HepG2 (cell line): ENCODE measurements at regions not wholly inside any gene's neighbourhood (a gene's known extent, or its start where the extent isn't known, plus 50 kb on each side); places are given as distances from the start of the nearest gene placed in this dataset.

Experiments used
- ATAC-seq: fragments of 200-7000 bp; cut with Tn5 transposase; 3 replicates; pipeline ENCODE4 v1.9.1; 2020; ENCODE audit warnings: mild to moderate bottlenecking, moderate library complexity
- BruUV-seq: library from RNA; stranded (reverse); fragments of 400-500 nt; replicated peaks from 2 replicates; lab custom pipeline; 2021; lab: Mats Ljungman, UMichigan
- CTCF ChIA-PET: fragments of 300-600 bp; formaldehyde crosslinking; extraction: SDS; loops from one replicate; lab custom pipeline; 2021; ENCODE audit warnings: low total read pairs, inconsistent platforms, low intra/inter-chr PET ratio; lab: Yijun Ruan, JAX
- POLR2A ChIA-PET: fragments of 350-600 bp; sonication (Branson Sonifier 250); formaldehyde crosslinking; loops from one replicate; lab custom pipeline; 2020; ENCODE audit warnings: antibody characterized with exemption, inconsistent platforms; lab: Yijun Ruan, JAX
- DNase-seq: peaks from one replicate; pipeline ENCODE4 v3.0.0-alpha.2; 2015; ENCODE audit warnings: low spot score
- FAIRE-seq: peaks from 3 replicates; lab custom pipeline; 2011; peaks lifted over from hg19 to GRCh38; lab: Jason Lieb, UNC
- H2AFZ ChIP-seq: one replicate; pipeline ENCODE4 v1.6.1; 2011; ENCODE audit warnings: low read length, inconsistent platforms
- H3K27ac ChIP-seq: fragments of 300-600 bp; 3 replicates; pipeline ENCODE4 v1.8.0; 2011; ENCODE audit warnings: mixed run types, mild to moderate bottlenecking, mixed read lengths, low read length, inconsistent platforms; ENCODE audit not compliant: insufficient read depth; ENCODE audit errors: extremely low read length
- H3K27me3 ChIP-seq, 2 experiments: fragments of 200-600 bp in 1 of 2; 2 replicates in 1 of 2; 3 replicates in 1 of 2; pipeline versions ENCODE4 v1.6.0 to v1.8.0; 2011; ENCODE audit warnings: low read length in 2 of 2, mild to moderate bottlenecking in 2 of 2, moderate library complexity in 2 of 2, inconsistent platforms in 1 of 2; ENCODE audit not compliant: insufficient read depth in 2 of 2, control insufficient read depth in 1 of 2
- H3K36me3 ChIP-seq, 2 experiments: fragments of 200-600 bp in 1 of 2; replicated peaks in 1 of 2; 2 replicates in 1 of 2; 3 replicates in 1 of 2; pipeline versions ENCODE4 v1.5.1 to v1.8.0; 2011; ENCODE audit warnings: low read length in 2 of 2, inconsistent platforms in 1 of 2; ENCODE audit not compliant: insufficient read depth in 2 of 2, control insufficient read depth in 1 of 2
- H3K4me1 ChIP-seq: 2 replicates; pipeline ENCODE4 v1.5.1; 2012; ENCODE audit warnings: low read length, inconsistent platforms; ENCODE audit not compliant: insufficient read depth
- H3K4me2 ChIP-seq: 2 replicates; pipeline ENCODE4 v1.6.0; 2011; ENCODE audit warnings: low read depth, low read length, inconsistent platforms
- H3K4me3 ChIP-seq, 3 experiments: fragments of 200-600 bp in 1 of 3; sonication (generic), shearing (Covaris generic) in 1 of 3; replicated peaks in 1 of 3; 2 replicates each; pipeline ENCODE4 v1.5.1; 2011 to 2016; ENCODE audit warnings: low read length in 3 of 3, inconsistent platforms in 2 of 3, low read depth in 2 of 3, mild to moderate bottlenecking in 2 of 3, control low read depth in 1 of 3, mixed read lengths in 1 of 3; ENCODE audit not compliant: insufficient read depth in 1 of 3
- H3K79me2 ChIP-seq: one replicate; pipeline ENCODE4 v1.6.1; 2011; ENCODE audit warnings: low read length, inconsistent platforms; ENCODE audit not compliant: insufficient read depth
- H3K9ac ChIP-seq: 2 replicates; pipeline ENCODE4 v1.6.0; 2011; ENCODE audit warnings: mild to moderate bottlenecking, low read depth, low read length, inconsistent platforms; ENCODE audit not compliant: insufficient read depth
- H3K9me3 ChIP-seq: 2 replicates; pipeline ENCODE4 v1.5.1; 2012; ENCODE audit warnings: mild to moderate bottlenecking, low read length
- H4K20me1 ChIP-seq: 2 replicates; pipeline ENCODE4 v1.6.0; 2011; ENCODE audit warnings: inconsistent platforms, mild to moderate bottlenecking, low read length, moderate library complexity; ENCODE audit not compliant: insufficient read depth
- NFKB2 ChIP-seq: sonication (generic); formaldehyde crosslinking; IDR thresholded peaks from 2 replicates; pipeline ENCODE4 v1.4.0; 2020; ENCODE audit warnings: missing genetic modification reagents, borderline replicate concordance
- SIX4 ChIP-seq: sonication (generic); formaldehyde crosslinking; IDR thresholded peaks from 2 replicates; pipeline ENCODE4 v1.4.0; 2020; ENCODE audit warnings: missing genetic modification reagents
- ZNF83 ChIP-seq: sonication (generic); formaldehyde crosslinking; IDR thresholded peaks from 2 replicates; pipeline ENCODE4 v1.4.0; 2020; ENCODE audit warnings: missing genetic modification reagents, mild to moderate bottlenecking, borderline replicate concordance
- ZSCAN30 ChIP-seq: sonication (generic); formaldehyde crosslinking; IDR thresholded peaks from 2 replicates; pipeline ENCODE4 v1.5.0; 2020; ENCODE audit warnings: mild to moderate bottlenecking, missing genetic modification reagents
- WGBS: methylation state at CpG from one replicate; pipeline ENCODE4 v1.1.6; 2017; ENCODE audit warnings: low lambda C conversion rate; 5-methylcytosine and 5-hydroxymethylcytosine counted together
- in situ Hi-C: cut with HindIII; loops from 2 replicates; pipeline ENCODE4 v1.10.0; 2017; ENCODE audit warnings: low pct_unique_long_range_greater_than_20kb; ENCODE audit not compliant: extremely low pct_ligation_motif_present
- intact Hi-C: fragments of 100-400 bp; cut with micrococcal nuclease; formaldehyde crosslinking; loops from one replicate; pipeline ENCODE4 v1.10.0; 2022; ENCODE audit not compliant: unreplicated experiment
- TF ChIP-seq, protein P1 (sequence below): sonication (generic); formaldehyde crosslinking; IDR thresholded peaks from 2 replicates; pipeline ENCODE4 v1.4.0; 2020; ENCODE audit warnings: low read depth, mild to moderate bottlenecking, missing genetic modification reagents

DNA sequence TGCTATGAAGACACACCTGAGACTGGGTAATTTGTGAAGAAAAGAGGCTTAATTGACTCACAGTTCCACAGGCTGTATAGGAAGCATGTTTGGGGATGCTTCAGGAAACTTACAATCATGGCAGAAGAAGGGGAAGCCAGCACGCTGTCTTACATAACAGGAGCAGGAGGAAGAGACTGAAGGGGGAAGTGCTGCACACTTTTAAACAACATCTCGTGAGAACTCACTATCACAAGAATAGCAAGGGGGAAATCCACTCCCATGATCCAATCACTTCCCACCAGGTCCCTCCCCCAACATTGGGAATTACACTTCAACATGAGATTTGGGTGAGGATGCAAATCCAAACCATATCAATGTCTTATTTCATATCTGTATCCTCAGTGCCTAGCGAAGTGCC is 307.2 kb downstream of the ATP23 start (continued):
- no peak for TF ChIP-seq ZNF83 (CRISPR knock-in tag)

- H3K27me3 ChIP-seq: no peaks in the 10 kb centered on the region
- WGBS: 3% methylated on average over 2 of the region's 2 CpGs
- no peak overlapping the region for H3K4me2 ChIP-seq
- H3K36me3 ChIP-seq: no peaks in the 10 kb centered on the region
- no peaks in the 10 kb centered on the region for H3K9me3 ChIP-seq
- FAIRE-seq (no peak), DNase-seq (no peak), ATAC-seq (no peak)
- H3K9ac ChIP-seq: no peak overlapping the region
- H3K27ac ChIP-seq: no peak overlapping the region
- in situ Hi-C loops (no loop called here), intact Hi-C loops (no loop called here)
- no peak overlapping the region for H3K4me3 ChIP-seq
- H2AFZ ChIP-seq: no peak overlapping the region
- no peaks in the 10 kb centered on the region for H3K4me1 ChIP-seq
- TF ChIP-seq ZSCAN30 (CRISPR knock-in tag) (no peak), NFKB2 (no peak)
- TF ChIP-seq, protein P1, sequence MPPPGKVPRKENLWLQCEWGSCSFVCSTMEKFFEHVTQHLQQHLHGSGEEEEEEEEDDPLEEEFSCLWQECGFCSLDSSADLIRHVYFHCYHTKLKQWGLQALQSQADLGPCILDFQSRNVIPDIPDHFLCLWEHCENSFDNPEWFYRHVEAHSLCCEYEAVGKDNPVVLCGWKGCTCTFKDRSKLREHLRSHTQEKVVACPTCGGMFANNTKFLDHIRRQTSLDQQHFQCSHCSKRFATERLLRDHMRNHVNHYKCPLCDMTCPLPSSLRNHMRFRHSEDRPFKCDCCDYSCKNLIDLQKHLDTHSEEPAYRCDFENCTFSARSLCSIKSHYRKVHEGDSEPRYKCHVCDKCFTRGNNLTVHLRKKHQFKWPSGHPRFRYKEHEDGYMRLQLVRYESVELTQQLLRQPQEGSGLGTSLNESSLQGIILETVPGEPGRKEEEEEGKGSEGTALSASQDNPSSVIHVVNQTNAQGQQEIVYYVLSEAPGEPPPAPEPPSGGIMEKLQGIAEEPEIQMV (CRISPR knock-in tag): no peak
- H4K20me1 ChIP-seq: no peaks in the 10 kb centered on the region
- CTCF ChIA-PET: no interaction called here
- BruUV-seq: no TSS peak
- POLR2A ChIA-PET: no interaction called here
- H3K79me2 ChIP-seq: no peaks in the 10 kb centered on the region
These were observed 308.2 kb downstream of the ATP23 start for GRCh38 chr12:58249610-58250009.

GRCh38 chr12:58250077-58250476 is 308.7 kb downstream of the ATP23 start:
- BruUV-seq: no TSS peak
- WGBS: 56% methylated on average over 5 of the region's 5 CpGs

More at GRCh38 chr12:58250077-58250476, 308.7 kb downstream of the ATP23 start:
- in situ Hi-C loops (no loop called here), intact Hi-C loops (no loop called here)
- no peaks in the 10 kb centered on the region for H4K20me1 ChIP-seq
- H3K79me2 ChIP-seq: no peaks in the 10 kb centered on the region
- no peaks in the 10 kb centered on the region for H3K27me3 ChIP-seq
- no peak overlapping the region for H3K27ac ChIP-seq
- FAIRE-seq (no peak), DNase-seq (no peak), ATAC-seq (no peak)
- H3K9me3 ChIP-seq: no peaks in the 10 kb centered on the region
- no peaks in the 10 kb centered on the region for H3K36me3 ChIP-seq
- POLR2A ChIA-PET: no interaction called here
- no peak overlapping the region for H3K4me3 ChIP-seq
- CTCF ChIA-PET: no interaction called here
- H3K4me1 ChIP-seq: no peaks in the 10 kb centered on the region
- no peak overlapping the region for H3K4me2 ChIP-seq
- no peak overlapping the region for H3K9ac ChIP-seq
- TF ChIP-seq SIX4 (CRISPR knock-in tag): no peak
- H2AFZ ChIP-seq: no peak overlapping the region
